Right lobe of liver (tissue), 4 donors: ENCODE measurements at regions not wholly inside any gene's neighbourhood (a gene's known extent, or its start where the extent isn't known, plus 50 kb on each side); places are given as distances from the start of the nearest gene placed in this dataset.

Source experiments
- POLR2A ChIP-seq: fragments of 450-650 bp; IDR thresholded peaks from one replicate; pipeline ENCODE4 v1.6.1; 2017; ENCODE audit warnings: antibody characterized with exemption, mild to moderate bottlenecking
- TF ChIP-seq, protein P1 (sequence below), 4 donors: fragments of 200-600 bp in 3 of 4; fragments of 450-650 bp in 1 of 4; IDR thresholded peaks; one replicate each; pipeline versions ENCODE4 v1.5.1 to v1.8.0; 2016 to 2022; ENCODE audit warnings: antibody characterized with exemption in 4 of 4, mild to moderate bottlenecking in 2 of 4
- donor health status: DM: no; HTN: no; CAD: no.
- donor health status: DM: no; HTN: no; CAD: no.
- donor health status: DM: no; HTN: yes; CAD: no.

DNA sequence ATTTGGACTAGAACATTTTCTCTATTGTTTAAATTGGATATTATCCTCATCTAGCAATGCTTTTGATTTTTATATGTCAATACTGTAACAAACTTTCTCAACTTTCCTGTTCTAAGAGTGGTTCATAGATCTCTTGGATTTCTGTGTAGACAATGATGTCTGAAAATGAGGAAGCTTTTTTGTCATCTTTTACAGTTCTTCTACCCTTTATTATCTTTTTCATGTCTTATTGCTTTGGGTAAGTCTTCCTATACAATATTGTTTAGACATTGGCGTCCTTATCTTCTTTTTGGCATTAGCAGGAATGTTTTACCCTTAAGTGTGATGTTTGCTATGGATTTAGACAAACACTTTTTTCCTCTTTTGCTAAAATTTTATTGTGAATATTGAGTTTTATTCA lies 91.5 kb upstream of the MTHFD1L start:
- TF ChIP-seq, protein P1, sequence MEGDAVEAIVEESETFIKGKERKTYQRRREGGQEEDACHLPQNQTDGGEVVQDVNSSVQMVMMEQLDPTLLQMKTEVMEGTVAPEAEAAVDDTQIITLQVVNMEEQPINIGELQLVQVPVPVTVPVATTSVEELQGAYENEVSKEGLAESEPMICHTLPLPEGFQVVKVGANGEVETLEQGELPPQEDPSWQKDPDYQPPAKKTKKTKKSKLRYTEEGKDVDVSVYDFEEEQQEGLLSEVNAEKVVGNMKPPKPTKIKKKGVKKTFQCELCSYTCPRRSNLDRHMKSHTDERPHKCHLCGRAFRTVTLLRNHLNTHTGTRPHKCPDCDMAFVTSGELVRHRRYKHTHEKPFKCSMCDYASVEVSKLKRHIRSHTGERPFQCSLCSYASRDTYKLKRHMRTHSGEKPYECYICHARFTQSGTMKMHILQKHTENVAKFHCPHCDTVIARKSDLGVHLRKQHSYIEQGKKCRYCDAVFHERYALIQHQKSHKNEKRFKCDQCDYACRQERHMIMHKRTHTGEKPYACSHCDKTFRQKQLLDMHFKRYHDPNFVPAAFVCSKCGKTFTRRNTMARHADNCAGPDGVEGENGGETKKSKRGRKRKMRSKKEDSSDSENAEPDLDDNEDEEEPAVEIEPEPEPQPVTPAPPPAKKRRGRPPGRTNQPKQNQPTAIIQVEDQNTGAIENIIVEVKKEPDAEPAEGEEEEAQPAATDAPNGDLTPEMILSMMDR (IDR thresholded peaks at IDR 0.05): no peak
- TF ChIP-seq POLR2A: no peak
